Vagina (tissue), 2 donors: ENCODE measurements at regions not wholly inside any gene's neighbourhood (a gene's known extent, or its start where the extent isn't known, plus 50 kb on each side); places are given as distances from the start of the nearest gene placed in this dataset.

Experiments used
- DNase-seq, 2 donors: peaks; one replicate each; pipeline ENCODE4 v3.0.0-alpha.2; 2017; ENCODE audit errors: extremely low spot score in 2 of 2
- H3K27ac ChIP-seq: fragments of 200-600 bp; sonication (generic); one replicate; pipeline ENCODE4 v1.5.1; 2019
- H3K27me3 ChIP-seq: fragments of 200-600 bp; sonication (generic); one replicate; pipeline ENCODE4 v1.5.1; 2019
- H3K36me3 ChIP-seq, 2 donors: fragments of 200-600 bp; sonication (generic); one replicate each; pipeline ENCODE4 v1.5.1; 2017 to 2019
- H3K4me1 ChIP-seq: fragments of 200-600 bp; sonication (generic); one replicate; pipeline ENCODE4 v1.5.1; 2019
- H3K4me3 ChIP-seq, 2 donors: fragments of 200-600 bp; sonication (generic); 1 replicate in 1 of 2; 2 replicates in 1 of 2; pipeline ENCODE4 v1.5.1; 2016 to 2019
- H3K9me3 ChIP-seq: fragments of 200-600 bp; sonication (generic); one replicate; pipeline ENCODE4 v1.5.1; 2019
- POLR2A ChIP-seq, 2 donors: fragments of 450-650 bp; IDR thresholded peaks; one replicate each; pipeline ENCODE4 v1.6.1; 2017; ENCODE audit warnings: antibody characterized with exemption in 2 of 2, mild to moderate bottlenecking in 2 of 2, moderate library complexity in 2 of 2
- POLR2AphosphoS5 ChIP-seq, 2 donors: sonication (generic); formaldehyde crosslinking; IDR thresholded peaks; one replicate each; pipeline ENCODE4 v1.9.0; 2017; ENCODE audit warnings: antibody characterized with exemption in 2 of 2, mild to moderate bottlenecking in 2 of 2, low read depth in 1 of 2; ENCODE audit not compliant: insufficient read depth in 1 of 2
- intact Hi-C: fragments of 100-400 bp; cut with DNase I; formaldehyde crosslinking; loops from one replicate; pipeline ENCODE4 v1.15.1; 2023
- TF ChIP-seq, protein P1 (sequence below), 3 experiments: fragments of 450-650 bp in 2 of 3; fragments of 200-600 bp in 1 of 3; sonication (generic) in 1 of 3; IDR thresholded peaks; one replicate each; pipeline ENCODE4 v1.5.1; 2017 to 2019; ENCODE audit warnings: antibody characterized with exemption in 3 of 3, mild to moderate bottlenecking in 2 of 3, moderate library complexity in 2 of 3

DNA sequence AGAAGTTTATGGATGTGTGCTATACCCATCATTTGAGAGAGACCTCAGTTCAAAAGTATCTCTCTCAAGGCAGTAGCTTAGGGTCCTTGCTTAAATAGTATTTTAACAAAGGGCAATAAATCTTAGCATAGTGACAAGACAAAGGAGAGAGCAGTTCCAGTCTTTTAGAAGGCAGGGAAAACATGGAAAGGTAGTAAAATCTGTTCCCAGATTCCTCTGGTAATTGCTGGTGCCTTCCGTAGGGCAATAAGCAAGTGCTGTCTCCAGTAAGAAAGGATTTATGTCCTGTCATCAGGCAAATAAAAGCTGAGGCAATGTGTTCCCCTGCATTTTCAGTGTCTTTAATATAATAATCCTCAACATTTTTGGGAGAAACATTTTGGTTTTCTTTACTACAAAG, 149.0 kb upstream of the MPHOSPH6 start:
- Histone ChIP-seq H3K4me3 (no peak overlapping the region), H3K4me1 (peaks cover 8% of the 10 kb centered on the region), H3K36me3 (no peaks in the 10 kb centered on the region), H3K27me3 (no peaks in the 10 kb centered on the region), H3K9me3 (no peaks in the 10 kb centered on the region), H3K27ac (no peak overlapping the region)
- TF ChIP-seq, protein P1, sequence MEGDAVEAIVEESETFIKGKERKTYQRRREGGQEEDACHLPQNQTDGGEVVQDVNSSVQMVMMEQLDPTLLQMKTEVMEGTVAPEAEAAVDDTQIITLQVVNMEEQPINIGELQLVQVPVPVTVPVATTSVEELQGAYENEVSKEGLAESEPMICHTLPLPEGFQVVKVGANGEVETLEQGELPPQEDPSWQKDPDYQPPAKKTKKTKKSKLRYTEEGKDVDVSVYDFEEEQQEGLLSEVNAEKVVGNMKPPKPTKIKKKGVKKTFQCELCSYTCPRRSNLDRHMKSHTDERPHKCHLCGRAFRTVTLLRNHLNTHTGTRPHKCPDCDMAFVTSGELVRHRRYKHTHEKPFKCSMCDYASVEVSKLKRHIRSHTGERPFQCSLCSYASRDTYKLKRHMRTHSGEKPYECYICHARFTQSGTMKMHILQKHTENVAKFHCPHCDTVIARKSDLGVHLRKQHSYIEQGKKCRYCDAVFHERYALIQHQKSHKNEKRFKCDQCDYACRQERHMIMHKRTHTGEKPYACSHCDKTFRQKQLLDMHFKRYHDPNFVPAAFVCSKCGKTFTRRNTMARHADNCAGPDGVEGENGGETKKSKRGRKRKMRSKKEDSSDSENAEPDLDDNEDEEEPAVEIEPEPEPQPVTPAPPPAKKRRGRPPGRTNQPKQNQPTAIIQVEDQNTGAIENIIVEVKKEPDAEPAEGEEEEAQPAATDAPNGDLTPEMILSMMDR (IDR thresholded peaks at IDR 0.05) = no peak
- TF ChIP-seq POLR2AphosphoS5 (IDR thresholded peaks at IDR 0.05; ENCODE audit: insufficient read depth in 1 of 2, low read depth in 1 of 2) = no peak
- TF ChIP-seq POLR2A (IDR thresholded peaks at IDR 0.05) = no peak
- no peak for DNase-seq
- intact Hi-C loops = no loop called here

DNA sequence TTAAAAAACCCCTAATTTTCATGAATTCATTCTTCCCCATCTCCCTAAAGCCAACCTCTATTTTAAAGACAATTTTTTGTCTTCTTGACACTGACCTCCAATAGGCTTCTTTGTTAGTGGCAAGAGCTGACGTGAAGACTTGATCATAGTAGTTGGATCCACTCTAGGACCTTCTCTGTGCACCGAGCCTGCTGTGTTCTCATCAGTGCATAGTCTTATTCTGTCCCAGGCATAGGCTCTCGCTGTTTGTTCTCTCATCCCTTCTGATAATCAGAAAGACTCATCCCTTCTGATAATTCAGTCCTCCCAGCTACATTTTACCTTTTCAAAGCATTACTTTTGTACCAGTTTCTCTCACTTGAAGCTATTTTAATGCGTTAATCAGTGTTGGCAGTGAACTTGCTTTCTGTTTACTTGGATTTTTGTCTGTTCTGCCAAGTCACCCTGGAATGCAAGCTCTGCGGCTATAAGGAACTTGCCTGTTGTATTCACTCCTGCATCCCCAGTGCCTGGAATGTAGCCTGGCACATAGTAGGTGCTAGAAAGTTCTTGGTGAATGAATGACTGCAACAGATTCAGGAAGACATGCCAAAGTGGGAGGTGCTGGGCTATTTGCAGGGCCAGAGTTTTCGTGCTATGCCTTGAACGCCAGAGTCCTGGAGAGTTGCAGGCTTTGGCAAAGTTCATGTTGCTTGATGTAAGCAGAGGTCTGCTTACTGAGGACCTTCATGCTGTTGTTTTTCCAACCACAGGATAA, 147.6 kb upstream of the MPHOSPH6 start:
- no peak overlapping the region for H3K27ac ChIP-seq
- H3K27me3 ChIP-seq = no peaks in the 10 kb centered on the region
- no peak for DNase-seq
- peaks cover 8% of the 10 kb centered on the region for H3K4me1 ChIP-seq
- H3K36me3 ChIP-seq = no peaks in the 10 kb centered on the region
- no peak overlapping the region for H3K4me3 ChIP-seq
- H3K9me3 ChIP-seq = no peaks in the 10 kb centered on the region
- intact Hi-C loops = no loop called here
- TF ChIP-seq, protein P1 (IDR thresholded peaks at IDR 0.05) = no peak
- no peak for TF ChIP-seq POLR2A (IDR thresholded peaks at IDR 0.05)
- TF ChIP-seq POLR2AphosphoS5 (IDR thresholded peaks at IDR 0.05; ENCODE audit: insufficient read depth in 1 of 2, low read depth in 1 of 2) = no peak

DNA sequence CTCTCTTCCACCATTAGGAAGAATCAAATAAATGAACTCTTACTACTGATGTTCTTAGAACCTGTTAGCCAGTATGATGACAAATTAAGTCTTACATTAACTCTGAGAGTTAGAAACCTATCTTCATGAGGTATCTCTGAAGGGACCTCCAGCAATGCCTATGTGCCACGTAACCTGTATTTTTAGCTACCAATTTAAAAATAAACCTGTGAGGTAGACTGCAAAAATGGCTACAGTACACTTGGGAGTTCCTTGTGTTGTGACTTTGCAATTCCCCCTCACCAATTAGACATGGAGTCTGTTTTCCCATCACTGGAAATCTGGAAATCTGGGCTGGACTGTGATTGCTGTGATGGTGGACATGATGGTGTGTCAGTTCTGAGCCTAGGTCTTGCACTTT, 143.7 kb upstream of the MPHOSPH6 start:
- Histone ChIP-seq H3K27ac (no peak overlapping the region), H3K9me3 (no peaks in the 10 kb centered on the region), H3K27me3 (no peaks in the 10 kb centered on the region), H3K4me1 (peaks cover 8% of the 10 kb centered on the region), H3K4me3 (no peak overlapping the region), H3K36me3 (no peaks in the 10 kb centered on the region)
- DNase-seq = no peak
- no peak for TF ChIP-seq POLR2A (IDR thresholded peaks at IDR 0.05)
- TF ChIP-seq, protein P1 (IDR thresholded peaks at IDR 0.05) = no peak
- no peak for TF ChIP-seq POLR2AphosphoS5 (IDR thresholded peaks at IDR 0.05; ENCODE audit: insufficient read depth in 1 of 2, low read depth in 1 of 2)
- intact Hi-C loops = no loop called here

DNA sequence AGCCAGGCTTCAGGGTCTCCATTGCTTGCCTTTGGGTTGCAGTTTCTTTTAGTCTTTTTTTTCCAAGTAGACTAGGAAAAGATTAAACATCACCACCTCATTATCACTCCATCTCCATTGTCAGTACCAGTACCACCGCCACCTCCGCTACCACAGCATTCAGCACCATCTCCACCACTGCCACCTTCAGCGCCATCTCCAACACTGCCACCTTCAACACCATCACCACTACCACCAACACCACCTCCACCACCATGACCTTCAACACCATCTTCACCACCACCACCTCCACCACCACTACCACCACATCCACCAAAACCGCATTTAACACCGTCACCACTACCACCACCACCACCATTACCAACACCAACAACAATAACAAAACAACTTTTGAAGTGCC, 141.5 kb upstream of the MPHOSPH6 start:
- Histone ChIP-seq H3K4me1 (no peaks in the 10 kb centered on the region), H3K27me3 (no peaks in the 10 kb centered on the region), H3K36me3 (no peaks in the 10 kb centered on the region), H3K27ac (no peak overlapping the region), H3K4me3 (no peak overlapping the region), H3K9me3 (no peaks in the 10 kb centered on the region)
- intact Hi-C loops = no loop called here
- no peak for TF ChIP-seq POLR2A (IDR thresholded peaks at IDR 0.05)
- DNase-seq = no peak

DNA sequence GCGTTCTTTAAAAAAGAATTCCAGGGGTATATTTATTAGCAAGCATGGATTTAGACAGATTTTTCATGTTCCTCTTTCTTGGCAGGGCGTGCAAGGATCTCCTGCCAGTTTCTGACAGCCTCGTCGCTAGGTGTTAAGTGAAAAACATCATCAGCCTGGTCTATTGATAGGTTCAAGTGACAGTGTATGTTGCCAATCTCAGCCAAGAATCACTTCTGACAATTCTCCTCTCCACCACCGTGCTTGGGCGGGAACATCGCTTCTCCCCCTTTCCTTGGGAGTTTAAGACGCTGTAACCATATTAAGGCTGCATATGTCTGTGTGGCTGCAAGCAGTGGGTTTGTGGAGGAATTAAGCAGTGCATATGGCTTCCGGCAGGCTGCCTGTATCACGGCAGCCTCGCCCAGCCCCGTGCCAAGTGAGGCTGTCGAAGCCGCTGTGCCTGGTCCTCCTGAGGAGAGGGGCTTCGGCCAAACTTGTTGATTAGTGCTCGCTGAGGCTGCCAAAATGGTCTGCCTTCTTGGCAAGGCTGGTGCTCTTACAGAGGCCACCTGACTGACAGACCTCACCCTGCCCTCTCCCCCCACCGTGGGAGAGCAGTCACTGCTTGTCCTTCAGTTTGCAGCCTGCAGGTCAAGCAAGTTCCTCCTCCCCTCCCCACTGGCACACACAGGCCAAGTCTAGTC, 132.2 kb upstream of the MPHOSPH6 start:
- Histone ChIP-seq H3K36me3 (no peaks in the 10 kb centered on the region), H3K9me3 (no peaks in the 10 kb centered on the region), H3K4me3 (no peak overlapping the region), H3K27ac (no peak overlapping the region), H3K27me3 (no peaks in the 10 kb centered on the region), H3K4me1 (no peaks in the 10 kb centered on the region)
- no peak for TF ChIP-seq POLR2A (IDR thresholded peaks at IDR 0.05)
- TF ChIP-seq, protein P1 (IDR thresholded peaks at IDR 0.05) = no peak
- no peak for TF ChIP-seq POLR2AphosphoS5 (IDR thresholded peaks at IDR 0.05; ENCODE audit: insufficient read depth in 1 of 2, low read depth in 1 of 2)
- DNase-seq = no peak
- intact Hi-C loops = no loop called here
